ENCODE measurements at regions not wholly inside any gene's neighbourhood (a gene's known extent, or its start where the extent isn't known, plus 50 kb on each side); places are given as distances from the start of the nearest gene placed in this dataset.
"Not testable (repeated sequence)": the region's sequence is repeated elsewhere in the genome, so short reads cannot be mapped to it uniquely, and the experiment has no call there.

DNA sequence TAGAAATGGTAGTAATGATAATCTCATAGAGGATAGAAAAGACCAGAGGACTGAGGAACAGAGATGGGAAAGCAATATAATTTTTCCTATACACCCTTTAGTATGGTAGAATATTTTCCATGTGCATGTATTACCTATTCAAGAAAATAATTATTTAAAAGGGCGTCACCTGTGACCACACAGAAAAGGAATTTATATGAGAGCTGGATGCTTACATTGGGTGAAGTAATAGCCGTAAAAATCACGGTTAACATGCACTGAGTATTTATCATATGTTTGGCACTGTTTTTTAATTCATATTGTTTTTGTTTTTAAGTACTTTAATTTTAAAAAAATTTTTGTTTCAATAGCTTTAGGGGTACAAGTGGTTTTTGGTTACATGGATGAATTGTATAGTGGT, 195.1 kb downstream of the IPMK start:
- intact Hi-C loops (cut with DNase I) = no loop called here
- ATAC-seq = no peak
- no peak for DNase-seq (ENCODE audit: low spot score)

DNA sequence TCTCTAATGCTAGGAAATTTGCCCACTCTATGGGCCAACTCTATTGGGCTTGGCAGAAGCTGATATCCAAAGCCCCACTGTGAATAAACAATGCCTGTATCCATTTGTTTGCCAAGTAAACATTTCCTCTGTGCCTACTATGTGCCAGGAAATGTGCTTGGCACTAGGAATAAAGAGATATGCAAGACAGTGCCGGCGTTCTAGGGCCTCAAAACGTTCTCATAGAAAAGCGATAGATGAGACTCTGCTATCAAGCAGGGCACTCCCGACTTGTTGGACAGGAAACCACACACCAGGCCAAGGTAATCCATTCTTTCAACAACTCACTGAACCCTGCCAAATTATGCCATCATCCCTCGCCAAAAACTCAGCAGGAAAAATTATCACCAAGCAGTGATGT, 196.7 kb downstream of the IPMK start:
- no peak for ATAC-seq
- intact Hi-C loops (cut with DNase I) = no loop called here

DNA sequence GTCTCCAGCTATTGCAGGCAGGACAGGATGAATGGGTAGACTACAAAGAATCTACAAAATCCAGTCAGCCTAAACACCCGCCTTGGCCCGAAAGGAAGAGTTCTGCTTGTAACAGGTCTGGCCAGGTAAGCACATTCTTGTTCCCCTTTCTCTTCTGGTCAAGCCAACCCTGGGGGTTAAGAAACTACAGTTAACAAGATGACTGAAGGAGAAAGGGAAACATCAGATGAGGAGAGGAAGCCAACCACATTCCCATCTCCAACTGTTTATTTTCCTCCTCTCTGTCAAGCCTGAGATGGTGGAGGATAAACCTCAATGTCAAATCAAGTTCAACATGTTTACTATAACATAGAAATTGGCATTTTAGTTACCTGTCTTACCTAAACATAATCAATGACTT, 198.9 kb downstream of the IPMK start:
- ATAC-seq (no peak), DNase-seq (ENCODE audit: low spot score) (no peak)
- intact Hi-C loops (cut with DNase I) = no loop called here

More for the DNA sequence above, 196.7 kb downstream of the IPMK start:
- DNase-seq (ENCODE audit: low spot score) = no peak

DNA sequence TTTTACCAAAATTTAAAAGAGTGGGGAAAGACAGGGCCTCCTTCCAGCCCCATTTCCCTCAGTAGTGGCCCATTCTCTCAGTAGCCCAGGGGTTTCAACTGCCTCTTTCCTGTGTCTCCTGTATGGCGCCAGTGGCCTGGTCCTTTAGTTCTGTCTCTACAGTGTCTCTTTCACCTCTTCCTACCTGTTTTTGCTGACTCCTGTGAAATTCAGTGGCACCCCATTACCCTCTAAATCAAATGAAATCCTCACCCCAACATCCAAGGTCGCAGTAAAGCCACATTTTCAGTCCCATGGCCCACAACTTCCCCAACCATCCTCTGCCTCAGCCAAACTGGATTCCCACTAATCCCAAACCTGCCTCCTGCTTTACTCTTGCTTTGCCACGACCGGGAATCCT, 200.7 kb downstream of the IPMK start:
- DNase-seq (ENCODE audit: low spot score) = no peak
- intact Hi-C loops (cut with DNase I) = no loop called here
- ATAC-seq = no peak

DNA sequence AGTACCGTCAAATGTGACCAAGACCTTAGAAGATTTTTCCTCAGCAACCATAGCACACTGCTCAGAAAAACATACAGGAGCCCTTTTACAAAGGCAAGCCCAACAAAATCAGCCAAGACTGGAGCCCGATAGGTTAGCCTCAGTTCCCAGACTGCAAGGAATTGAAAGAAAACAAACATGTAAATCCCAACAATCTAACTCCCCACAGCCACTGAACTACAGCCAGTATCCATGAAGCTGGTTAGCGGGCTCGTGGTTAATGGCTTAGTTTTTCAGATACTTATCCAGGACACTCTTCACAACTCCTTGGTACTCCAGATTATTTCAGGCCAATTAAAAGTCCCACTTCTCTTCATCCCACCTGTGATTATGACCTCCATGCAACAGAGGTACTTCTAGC, 201.6 kb downstream of the IPMK start:
- ATAC-seq (no peak), DNase-seq (ENCODE audit: low spot score) (no peak)
- intact Hi-C loops (cut with DNase I) = no loop called here

DNA sequence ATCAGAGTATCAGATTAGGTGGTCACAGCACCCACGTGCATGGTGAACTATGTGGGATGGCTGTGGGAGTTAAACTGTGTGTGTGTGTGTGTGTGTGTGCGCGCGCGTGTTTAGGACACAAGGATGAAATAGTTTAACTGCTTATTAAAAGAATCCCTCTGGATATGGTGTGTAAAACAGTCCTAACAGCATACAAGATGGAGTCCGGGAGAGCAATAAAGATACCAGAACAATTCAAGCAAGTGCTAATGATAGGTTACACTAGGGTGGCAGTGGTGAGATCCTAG, 202.2 kb downstream of the IPMK start:
- no peak for DNase-seq (ENCODE audit: low spot score)
- intact Hi-C loops (cut with DNase I) = no loop called here
- no peak for ATAC-seq

DNA sequence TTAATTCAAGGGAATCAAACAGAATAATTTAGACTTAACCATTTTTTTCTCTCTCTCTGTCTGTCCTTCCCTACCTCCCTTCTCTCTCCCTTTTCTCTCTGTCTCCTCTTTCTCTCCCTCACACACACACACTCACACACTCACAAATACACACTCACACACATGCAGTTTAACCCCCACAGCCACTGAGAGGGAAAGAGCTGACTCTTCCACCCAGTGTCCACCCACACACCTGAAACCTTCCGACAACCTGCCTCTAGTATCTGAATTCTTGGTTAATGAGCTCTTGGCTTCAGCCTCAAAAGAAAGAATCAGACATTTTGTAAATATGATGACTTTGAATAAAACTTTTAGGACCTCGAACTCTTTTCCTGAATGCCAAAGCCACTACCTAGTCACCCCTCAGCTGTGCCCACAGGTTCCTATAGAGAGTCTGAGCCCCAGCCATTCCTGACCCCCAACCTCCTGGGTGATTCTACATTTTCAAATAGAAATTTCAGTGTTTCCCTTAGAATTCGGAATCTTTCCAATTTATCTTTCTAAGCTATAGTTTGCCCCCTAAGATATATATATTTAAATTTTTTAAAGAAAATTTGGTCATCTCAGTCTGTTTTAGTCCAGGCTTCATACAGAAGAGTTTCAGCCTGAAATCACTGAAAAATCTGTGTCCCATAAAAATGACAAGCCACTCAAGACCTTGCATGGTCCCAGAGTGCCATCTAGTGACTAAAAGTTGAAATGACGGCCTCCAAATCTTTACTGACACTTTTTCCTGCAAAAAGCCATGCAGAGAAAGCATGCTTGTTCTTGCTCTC, 202.8 kb downstream of the IPMK start:
- DNase-seq (ENCODE audit: low spot score) (no peak), ATAC-seq (peak; percentile 48)
- intact Hi-C loops (cut with DNase I) = no loop called here

DNA sequence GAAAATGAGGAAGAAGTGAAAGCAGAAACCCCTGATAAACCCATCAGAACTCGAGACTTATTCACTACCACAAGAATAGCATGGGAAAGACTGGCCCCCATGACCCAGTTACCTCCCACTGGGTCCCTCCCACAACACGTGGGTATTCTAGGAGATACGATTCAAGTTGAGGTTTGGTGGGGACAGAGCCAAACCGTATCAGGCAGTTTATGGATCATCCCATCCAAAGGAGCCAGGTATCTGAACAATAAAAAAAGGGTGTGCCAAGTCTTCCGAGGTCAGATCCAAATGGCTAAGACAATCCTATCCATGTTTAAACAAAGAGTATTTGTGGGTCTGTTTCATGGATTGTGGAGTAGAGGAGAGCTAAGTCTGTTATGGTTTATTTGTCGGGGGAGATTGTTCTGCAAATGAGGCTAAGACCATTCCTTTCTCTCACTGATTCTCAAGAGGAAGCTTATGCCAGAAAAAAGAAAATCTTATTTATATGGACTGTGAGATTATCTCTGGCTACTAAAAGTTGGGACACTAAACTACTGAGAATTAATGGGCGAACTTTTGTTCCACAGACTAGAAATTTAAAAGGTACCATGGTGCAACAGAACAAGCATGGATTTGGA, 203.7 kb downstream of the IPMK start:
- no peak for DNase-seq (ENCODE audit: low spot score)
- intact Hi-C loops (cut with DNase I) = no loop called here
- ATAC-seq = no peak

DNA sequence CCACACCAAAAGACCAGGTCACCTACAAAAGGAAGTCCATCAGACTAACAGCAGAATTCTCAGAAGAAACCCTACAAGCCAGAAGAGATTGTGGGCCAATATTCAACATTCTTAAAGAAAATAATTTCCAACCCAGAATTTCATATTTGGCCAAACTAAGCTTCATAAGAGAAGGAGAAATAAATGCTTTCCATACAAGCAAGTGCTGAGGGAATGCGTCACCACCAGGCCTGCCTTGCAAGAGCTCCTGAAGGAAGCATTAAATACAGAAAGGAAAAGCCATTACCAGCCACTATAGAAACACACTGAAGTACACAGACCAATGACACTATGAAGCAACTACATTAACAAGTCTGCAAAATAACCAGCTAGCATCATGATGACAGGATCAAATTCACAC, 209.0 kb downstream of the IPMK start:
- ATAC-seq; intact Hi-C loops (cut with DNase I); DNase-seq (ENCODE audit: low spot score): not testable (repeated sequence)

DNA sequence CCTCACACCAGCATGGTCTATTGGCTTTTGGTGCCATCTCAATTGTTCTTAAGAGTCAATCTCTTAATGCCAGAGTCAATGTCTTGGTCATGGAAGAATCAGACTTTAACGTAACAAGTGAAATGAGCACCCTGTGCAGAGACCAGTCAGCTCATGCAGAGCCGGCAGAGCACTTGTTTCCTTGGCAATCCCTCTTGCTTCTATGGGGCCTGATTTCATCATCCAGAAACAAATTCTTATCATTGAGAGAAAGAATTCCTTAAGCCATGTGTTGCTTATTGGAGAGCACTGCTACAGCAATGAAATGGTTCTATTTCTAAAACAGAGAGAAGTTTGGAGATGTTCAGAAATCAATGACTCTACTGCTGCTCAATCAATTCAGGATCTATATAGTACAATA, 212.8 kb downstream of the IPMK start:
- intact Hi-C loops (cut with DNase I) = no loop called here
- ATAC-seq = no peak

DNA sequence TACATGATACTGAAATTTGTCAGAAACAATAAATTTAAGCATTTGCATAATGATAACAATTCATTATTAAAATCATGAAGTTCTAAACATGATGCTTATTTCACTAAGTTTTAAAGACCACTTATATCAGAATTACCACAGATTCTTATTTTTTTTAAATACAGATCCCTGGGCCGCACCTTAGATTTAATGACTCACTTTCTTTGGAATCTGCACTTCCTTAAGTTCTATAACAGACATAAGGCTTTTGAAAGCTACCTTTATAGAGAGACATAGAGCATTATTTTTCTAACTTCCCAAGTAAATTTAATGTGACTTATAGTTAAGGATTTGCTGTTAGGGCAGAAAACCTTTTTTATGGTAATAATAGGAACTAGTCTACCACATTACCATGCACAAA, 214.9 kb downstream of the IPMK start:
- ATAC-seq (no peak), DNase-seq (ENCODE audit: low spot score) (no peak)
- intact Hi-C loops (cut with DNase I) = no loop called here

More for the DNA sequence above, 212.8 kb downstream of the IPMK start:
- DNase-seq (ENCODE audit: low spot score) = no peak

DNA sequence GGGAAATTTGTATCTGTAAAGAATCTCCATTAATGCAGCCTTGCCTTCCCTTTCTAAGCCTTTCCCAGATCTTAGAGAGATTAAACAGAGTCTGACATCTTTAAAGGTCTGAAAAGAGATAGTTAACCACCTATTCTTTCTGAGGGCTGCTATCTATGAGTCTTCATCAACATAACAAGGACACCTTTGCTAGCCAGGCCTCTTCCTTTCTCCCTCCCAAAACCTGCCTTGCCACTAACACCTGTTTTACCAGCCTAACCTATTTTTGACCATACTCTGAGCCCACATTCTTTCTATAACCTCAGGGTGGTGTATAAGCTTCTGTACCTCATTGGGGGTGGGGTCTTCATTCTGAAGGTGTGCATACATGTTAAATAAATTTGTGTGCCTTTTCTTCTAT, 217.1 kb downstream of the IPMK start:
- DNase-seq (ENCODE audit: low spot score) = no peak
- intact Hi-C loops (cut with DNase I) = no loop called here
- ATAC-seq = no peak

DNA sequence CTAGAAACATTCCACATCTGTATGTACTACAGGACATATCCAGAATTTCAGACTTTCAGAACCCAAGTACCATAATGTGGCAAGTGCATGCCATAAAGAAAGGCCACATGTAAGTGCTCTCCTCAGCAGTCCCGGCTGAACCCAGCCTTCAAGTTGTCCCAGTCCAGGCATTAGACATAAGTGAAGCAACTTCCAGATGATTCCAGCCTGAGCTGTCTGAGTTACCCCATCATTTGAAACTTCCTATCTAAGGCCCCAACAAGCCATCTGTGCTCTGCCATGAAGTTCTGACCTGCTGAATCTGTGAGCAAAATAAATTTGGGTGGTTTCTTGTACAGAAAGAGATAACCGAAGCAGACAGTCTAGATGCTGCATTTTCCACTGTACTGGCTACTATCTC, 218.8 kb downstream of the IPMK start:
- DNase-seq (ENCODE audit: low spot score) = no peak
- intact Hi-C loops (cut with DNase I) = no loop called here

DNA sequence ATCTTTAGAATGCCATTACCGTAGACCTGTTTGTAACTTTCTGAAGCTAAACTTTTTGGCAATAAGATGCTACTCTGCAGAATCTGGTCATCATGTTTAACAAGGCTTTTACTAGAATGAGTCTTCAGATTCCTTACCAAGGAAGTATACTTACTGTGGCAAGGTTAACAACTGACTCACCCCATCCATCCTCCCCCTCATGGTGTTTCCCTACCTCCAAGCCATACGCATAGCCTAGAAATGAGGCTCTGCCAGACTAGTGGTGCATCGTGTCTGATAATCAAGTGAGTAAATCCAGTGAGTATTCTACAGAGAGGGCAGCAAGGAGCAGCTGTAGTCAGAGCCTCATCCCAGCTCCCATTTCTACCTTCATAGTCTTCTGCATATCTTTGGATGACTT, 223.6 kb downstream of the IPMK start:
- DNase-seq (ENCODE audit: low spot score) = no peak
- intact Hi-C loops (cut with DNase I) = no loop called here
- no peak for ATAC-seq

More for the DNA sequence above, 218.8 kb downstream of the IPMK start:
- no peak for ATAC-seq

DNA sequence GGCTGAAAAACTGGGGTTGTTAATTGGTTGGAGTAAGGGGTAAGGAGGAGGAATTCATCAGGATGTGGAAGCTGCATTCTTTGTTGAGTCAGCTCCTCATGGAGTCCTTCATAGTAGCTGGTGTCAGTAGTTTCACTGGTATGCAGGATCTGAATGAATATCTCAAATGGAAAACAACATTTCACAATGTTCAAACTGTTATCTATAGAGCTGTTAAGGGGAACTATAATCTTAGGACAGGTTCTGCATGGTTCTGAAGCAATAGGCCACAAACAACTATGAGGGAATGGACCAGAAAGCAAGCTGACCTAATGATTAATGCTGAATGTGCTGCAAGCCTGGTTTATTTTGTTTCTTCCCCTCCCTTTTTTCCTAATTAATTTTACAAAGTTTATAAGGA, 225.8 kb downstream of the IPMK start:
- intact Hi-C loops (cut with DNase I) = no loop called here
- no peak for DNase-seq (ENCODE audit: low spot score)
- ATAC-seq = no peak

DNA sequence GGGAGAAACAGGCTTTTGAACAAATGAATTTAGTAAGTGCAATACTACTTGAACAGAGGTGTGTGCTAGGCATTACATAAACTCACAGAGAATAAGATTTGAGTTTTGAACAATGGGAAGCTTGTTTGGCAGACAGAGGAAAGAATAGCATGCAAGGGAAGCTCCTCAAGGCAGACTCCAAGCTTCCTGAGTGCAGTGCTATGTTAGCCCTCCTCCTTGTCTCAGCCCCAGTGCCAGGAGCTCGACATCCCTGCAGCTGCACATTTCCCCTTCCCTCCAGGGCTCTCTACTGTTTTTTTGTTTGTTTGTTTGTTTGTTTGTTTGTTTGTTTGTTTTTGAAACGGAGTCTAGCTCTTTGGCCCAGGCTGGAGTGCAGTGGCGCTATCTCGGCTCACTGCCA, 237.5 kb downstream of the IPMK start:
- no peak for ATAC-seq
- intact Hi-C loops (cut with DNase I) = no loop called here
- DNase-seq (ENCODE audit: low spot score) = no peak

DNA sequence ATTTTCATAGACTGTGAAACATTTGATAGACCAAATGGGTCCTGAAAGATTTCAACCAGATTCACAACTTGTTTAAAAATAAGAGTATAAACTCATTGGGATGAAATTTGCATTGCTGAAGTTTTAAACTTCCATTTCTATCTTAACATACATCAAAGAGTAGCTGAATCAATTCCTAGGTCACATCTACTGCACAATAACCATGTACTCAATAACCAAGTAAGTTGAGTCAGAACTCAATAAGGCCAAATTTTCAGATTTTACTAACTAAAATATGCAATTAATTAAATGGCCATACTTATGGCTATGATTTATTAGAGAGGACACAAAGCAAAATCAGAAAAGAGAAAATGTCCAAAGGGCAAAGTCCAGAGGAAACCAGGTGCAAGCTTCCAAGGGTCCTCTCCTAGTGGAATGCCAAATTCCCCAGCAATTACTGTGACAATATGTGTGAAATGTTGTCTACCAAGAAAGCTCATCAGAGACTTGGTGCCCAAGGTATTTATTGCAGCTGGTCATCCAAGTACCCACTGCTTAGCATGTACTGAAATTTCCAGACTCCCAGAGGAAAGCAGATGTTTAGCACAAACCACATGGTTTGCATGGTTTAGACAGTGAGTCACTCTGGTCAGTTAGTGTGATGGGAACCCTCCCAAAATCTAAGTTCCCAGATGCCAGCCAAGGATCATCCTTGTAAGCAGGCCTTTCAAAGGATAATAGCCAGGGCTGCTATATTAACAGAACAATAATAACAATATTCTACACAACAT, 238.9 kb downstream of the IPMK start:
- intact Hi-C loops (cut with DNase I) = no loop called here
- DNase-seq (ENCODE audit: low spot score) (no peak), ATAC-seq (peak; percentile 41)

DNA sequence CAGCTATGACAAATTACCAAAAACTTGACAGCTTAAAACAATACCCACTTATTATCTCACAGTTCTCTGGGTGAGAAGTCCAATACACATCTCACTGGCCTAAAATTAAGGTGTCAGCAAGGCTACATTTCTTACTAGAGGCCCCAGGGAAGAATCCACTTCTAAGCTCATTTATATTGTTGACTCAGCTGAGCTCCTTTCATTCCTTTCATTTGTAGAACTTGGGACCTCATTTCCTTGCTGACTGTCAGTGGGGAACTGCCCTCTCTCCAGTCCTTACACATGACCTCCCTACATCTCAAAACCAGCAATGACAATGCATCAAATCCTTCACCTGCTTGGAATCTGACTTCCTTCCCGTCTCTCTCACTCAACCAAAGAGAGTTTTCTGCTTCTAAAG, 240.3 kb downstream of the IPMK start:
- no peak for ATAC-seq
- no peak for DNase-seq (ENCODE audit: low spot score)
- intact Hi-C loops (cut with DNase I) = no loop called here

DNA sequence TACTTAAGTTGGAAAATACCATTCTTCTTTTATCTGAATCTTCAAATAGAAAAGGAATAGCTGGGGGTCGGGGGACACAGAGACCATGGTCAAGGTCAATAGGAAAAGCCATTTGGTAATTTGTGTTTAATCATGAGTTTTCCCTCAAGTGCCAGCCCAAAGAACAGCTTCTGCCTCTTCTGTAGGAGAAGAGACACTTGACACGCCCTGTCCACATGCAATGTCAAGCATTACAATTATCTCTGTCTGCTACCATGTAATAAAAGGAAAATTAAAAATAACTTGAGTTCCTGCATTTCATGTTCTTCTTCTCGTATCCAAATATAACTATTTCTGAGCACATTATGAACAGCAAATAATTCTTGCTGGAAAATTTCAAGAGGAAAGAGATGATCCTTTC, 241.7 kb downstream of the IPMK start:
- intact Hi-C loops (cut with DNase I) = no loop called here
- no peak for ATAC-seq
- DNase-seq (ENCODE audit: low spot score) = no peak

DNA sequence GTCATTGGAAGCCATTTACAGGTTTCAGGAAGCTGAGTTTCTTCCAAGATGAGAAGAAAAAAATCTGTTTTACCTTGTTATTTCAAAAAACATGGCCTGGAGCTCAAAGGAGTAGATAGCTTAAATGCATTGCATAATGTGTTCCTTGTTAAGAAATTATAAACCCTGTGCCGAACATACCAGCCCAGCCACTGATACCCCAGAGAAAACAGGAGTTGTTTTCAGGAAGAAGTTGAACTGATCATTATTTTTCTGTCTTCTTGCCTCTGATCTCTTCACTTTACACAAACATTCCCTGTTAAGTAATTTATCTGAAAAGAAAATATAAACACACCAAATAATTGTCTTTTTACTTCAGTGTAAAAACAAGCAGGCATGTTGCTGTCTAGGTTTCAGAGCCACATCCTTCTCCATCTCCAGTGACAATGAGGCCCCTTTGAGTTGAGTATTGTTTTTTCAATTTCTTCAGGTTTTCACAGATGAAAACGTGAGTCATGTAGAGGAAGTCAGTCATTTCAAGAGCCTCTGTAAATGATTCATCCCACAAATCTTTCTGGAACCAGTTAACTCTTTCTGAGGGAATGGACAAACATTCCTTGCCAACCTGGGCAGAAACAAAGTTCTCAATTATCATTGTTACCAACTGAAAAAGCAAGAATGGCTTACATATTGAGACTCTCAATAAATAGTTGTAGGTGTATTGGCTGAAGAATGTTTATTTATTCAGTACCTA, 244.2 kb downstream of the IPMK start:
- DNase-seq (ENCODE audit: low spot score) (no peak), ATAC-seq (peak; percentile 67)
- intact Hi-C loops (cut with DNase I) = no loop called here
